Fibroblast of lung (primary cell): ENCODE measurements at regions not wholly inside any gene's neighbourhood (a gene's known extent, or its start where the extent isn't known, plus 50 kb on each side); places are given as distances from the start of the nearest gene placed in this dataset.

Source experiments
- DNase-seq, 2 donors: peaks; one replicate each; pipeline versions ENCODE4 v3.0.0 to v3.0.0-alpha.2; 2010; ENCODE audit warnings: low read depth in 2 of 2
- H2AFZ ChIP-seq: 2 replicates; pipeline ENCODE4 v1.5.1; 2012; ENCODE audit warnings: low read length, control low read depth, inconsistent platforms
- H3K27ac ChIP-seq: 2 replicates; pipeline ENCODE4 v1.5.1; 2011; ENCODE audit warnings: low read length, control low read depth; ENCODE audit not compliant: insufficient read depth
- H3K27me3 ChIP-seq: 2 replicates; pipeline ENCODE4 v1.5.1; 2011; ENCODE audit warnings: mild to moderate bottlenecking, low read length; ENCODE audit not compliant: control insufficient read depth, insufficient read depth
- H3K36me3 ChIP-seq: 2 replicates; pipeline ENCODE4 v1.5.1; 2011; ENCODE audit warnings: low read length; ENCODE audit not compliant: control insufficient read depth, insufficient read depth
- H3K4me1 ChIP-seq: 2 replicates; pipeline ENCODE4 v1.5.1; 2011; ENCODE audit warnings: low read length; ENCODE audit not compliant: control insufficient read depth, insufficient read depth; ENCODE audit errors: extremely low read depth
- H3K4me2 ChIP-seq: 2 replicates; pipeline ENCODE4 v1.5.1; 2011; ENCODE audit warnings: low read length, control low read depth; ENCODE audit not compliant: insufficient read depth; ENCODE audit errors: extremely low read depth
- H3K4me3 ChIP-seq, 4 experiments: fragments of 200-600 bp in 1 of 4; sonication (generic) in 1 of 4; replicated peaks in 1 of 4; 2 replicates each; pipeline ENCODE4 v1.5.1; 2011 to 2016; ENCODE audit warnings: low read length in 4 of 4, low read depth in 3 of 4, mild to moderate bottlenecking in 3 of 4, control low read depth in 2 of 4, inconsistent platforms in 1 of 4, mixed read lengths in 1 of 4; ENCODE audit not compliant: insufficient read depth in 1 of 4; ENCODE audit errors: control extremely low read depth in 1 of 4
- H3K79me2 ChIP-seq: 2 replicates; pipeline ENCODE4 v1.5.1; 2012; ENCODE audit warnings: mild to moderate bottlenecking, low read length, inconsistent platforms; ENCODE audit not compliant: control insufficient read depth, insufficient read depth
- H3K9ac ChIP-seq: 2 replicates; pipeline ENCODE4 v1.5.1; 2011; ENCODE audit warnings: mild to moderate bottlenecking, low read length, control low read depth; ENCODE audit not compliant: insufficient read depth
- H3K9me3 ChIP-seq: 2 replicates; pipeline ENCODE4 v1.5.1; 2012; ENCODE audit warnings: low read depth, low read length; ENCODE audit not compliant: control insufficient read depth, insufficient read depth
- H4K20me1 ChIP-seq: 2 replicates; pipeline ENCODE4 v1.5.1; 2011; ENCODE audit warnings: low read length; ENCODE audit not compliant: control insufficient read depth, insufficient read depth; ENCODE audit errors: extremely low read depth
- EZH2 ChIP-seq: IDR thresholded peaks from 2 replicates; pipeline ENCODE4 v1.5.1; 2012; ENCODE audit warnings: low read length, control low read depth, mild to moderate bottlenecking; ENCODE audit errors: missing control alignments
- TF ChIP-seq, protein P1 (sequence below), 2 donors: IDR thresholded peaks in 1 of 2; conservative IDR thresholded peaks in 1 of 2; 1 replicate in 1 of 2; 2 replicates in 1 of 2; pipeline ENCODE4 v1.5.1; 2011 to 2012; ENCODE audit warnings: low read length in 2 of 2, control low read depth in 1 of 2, inconsistent platforms in 1 of 2, low read depth in 1 of 2, mild to moderate bottlenecking in 1 of 2

DNA sequence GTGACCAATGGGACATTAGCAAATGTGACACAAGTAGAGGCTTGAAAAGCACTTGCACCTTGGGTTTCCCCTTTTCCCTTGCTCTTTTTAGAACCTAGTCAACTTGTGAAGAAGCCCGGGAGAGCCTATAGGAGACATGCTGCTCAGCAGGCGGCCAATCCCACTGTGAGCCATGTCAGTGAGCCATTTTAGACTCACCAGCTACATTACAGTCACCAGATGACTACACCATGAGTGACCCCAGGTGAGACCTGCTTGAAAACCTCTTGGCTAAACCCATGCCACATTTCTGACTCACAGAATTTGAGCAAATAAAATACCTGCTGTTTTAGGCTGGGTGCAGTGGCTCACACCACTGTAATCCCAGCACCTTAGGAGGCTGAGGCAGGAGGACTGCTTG is 317.5 kb downstream of the KLF12 start:
- Histone ChIP-seq H3K27me3 (no peaks in the 10 kb centered on the region), H3K79me2 (no peaks in the 10 kb centered on the region)

DNA sequence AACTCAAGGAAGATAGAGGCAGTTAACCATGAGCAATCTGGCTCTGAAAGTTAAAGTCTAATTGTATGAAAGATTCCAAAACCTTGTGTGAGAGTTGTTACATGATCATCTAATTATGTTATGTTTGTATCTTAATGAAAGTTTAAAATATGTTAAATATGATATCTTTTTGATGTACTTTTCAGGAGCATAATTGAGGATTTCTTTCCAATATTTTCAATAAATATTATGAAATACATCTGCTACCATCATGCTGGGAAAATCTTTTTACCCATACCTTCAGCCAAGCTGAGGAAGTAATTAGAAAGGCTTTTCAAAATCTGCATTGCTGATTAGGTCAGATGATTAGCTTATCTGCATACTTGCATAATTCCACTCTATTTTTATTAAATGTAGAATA is 318.4 kb downstream of the KLF12 start:
- no peaks in the 10 kb centered on the region for H3K79me2 ChIP-seq
- H3K9ac ChIP-seq: no peak overlapping the region
- H3K4me3 ChIP-seq: no peak overlapping the region
- H3K4me2 ChIP-seq: no peak overlapping the region
- no peaks in the 10 kb centered on the region for H3K9me3 ChIP-seq
- H3K36me3 ChIP-seq: no peaks in the 10 kb centered on the region
- H4K20me1 ChIP-seq: peaks cover 2% of the 10 kb centered on the region
- TF ChIP-seq, protein P1, sequence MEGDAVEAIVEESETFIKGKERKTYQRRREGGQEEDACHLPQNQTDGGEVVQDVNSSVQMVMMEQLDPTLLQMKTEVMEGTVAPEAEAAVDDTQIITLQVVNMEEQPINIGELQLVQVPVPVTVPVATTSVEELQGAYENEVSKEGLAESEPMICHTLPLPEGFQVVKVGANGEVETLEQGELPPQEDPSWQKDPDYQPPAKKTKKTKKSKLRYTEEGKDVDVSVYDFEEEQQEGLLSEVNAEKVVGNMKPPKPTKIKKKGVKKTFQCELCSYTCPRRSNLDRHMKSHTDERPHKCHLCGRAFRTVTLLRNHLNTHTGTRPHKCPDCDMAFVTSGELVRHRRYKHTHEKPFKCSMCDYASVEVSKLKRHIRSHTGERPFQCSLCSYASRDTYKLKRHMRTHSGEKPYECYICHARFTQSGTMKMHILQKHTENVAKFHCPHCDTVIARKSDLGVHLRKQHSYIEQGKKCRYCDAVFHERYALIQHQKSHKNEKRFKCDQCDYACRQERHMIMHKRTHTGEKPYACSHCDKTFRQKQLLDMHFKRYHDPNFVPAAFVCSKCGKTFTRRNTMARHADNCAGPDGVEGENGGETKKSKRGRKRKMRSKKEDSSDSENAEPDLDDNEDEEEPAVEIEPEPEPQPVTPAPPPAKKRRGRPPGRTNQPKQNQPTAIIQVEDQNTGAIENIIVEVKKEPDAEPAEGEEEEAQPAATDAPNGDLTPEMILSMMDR (conservative IDR thresholded peaks at IDR 0.05 in 1 of 2, IDR thresholded peaks at IDR 0.05 in 1 of 2; ENCODE audit: low read depth in 1 of 2, low read length in 2 of 2): no peak
- no peak for TF ChIP-seq EZH2
- H2AFZ ChIP-seq: no peak overlapping the region
- H3K4me1 ChIP-seq: no peaks in the 10 kb centered on the region
- H3K27me3 ChIP-seq: no peaks in the 10 kb centered on the region
- no peak overlapping the region for H3K27ac ChIP-seq
- DNase-seq: no peak

More for the DNA sequence above, 317.5 kb downstream of the KLF12 start:
- H3K27ac ChIP-seq: no peak overlapping the region
- no peak overlapping the region for H3K4me2 ChIP-seq
- TF ChIP-seq, protein P1 (conservative IDR thresholded peaks at IDR 0.05 in 1 of 2, IDR thresholded peaks at IDR 0.05 in 1 of 2; ENCODE audit: low read depth in 1 of 2, low read length in 2 of 2): no peak
- TF ChIP-seq EZH2: no peak
- no peaks in the 10 kb centered on the region for H3K36me3 ChIP-seq
- H3K4me1 ChIP-seq: no peaks in the 10 kb centered on the region
- no peaks in the 10 kb centered on the region for H3K9me3 ChIP-seq
- H2AFZ ChIP-seq: no peak overlapping the region
- no peak overlapping the region for H3K4me3 ChIP-seq
- peaks cover 2% of the 10 kb centered on the region for H4K20me1 ChIP-seq
- no peak overlapping the region for H3K9ac ChIP-seq
- DNase-seq: no peak

DNA sequence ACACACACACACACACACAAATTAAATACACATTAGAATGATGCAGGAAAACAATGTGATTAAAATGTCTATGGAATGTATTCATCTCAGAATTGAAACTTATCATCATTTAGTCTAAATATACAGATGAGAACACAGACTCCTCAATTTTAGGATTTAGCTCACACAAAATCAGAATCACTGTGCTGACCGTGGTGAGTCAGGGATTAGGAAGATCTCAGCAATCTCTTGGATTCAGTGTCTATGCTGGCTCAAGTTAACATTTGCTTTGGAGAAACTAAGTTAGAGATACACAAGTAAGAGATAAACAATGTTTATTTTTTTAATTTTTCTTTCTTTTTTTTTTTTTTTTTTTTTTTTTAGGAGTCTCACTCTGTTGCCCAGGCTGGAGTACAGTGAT is 323.6 kb downstream of the KLF12 start:
- H3K4me2 ChIP-seq: no peak overlapping the region
- H3K4me1 ChIP-seq: no peaks in the 10 kb centered on the region
- no peak overlapping the region for H3K27ac ChIP-seq
- H4K20me1 ChIP-seq: peaks cover 1% of the 10 kb centered on the region
- no peaks in the 10 kb centered on the region for H3K36me3 ChIP-seq
- no peak for TF ChIP-seq EZH2
- TF ChIP-seq, protein P1 (conservative IDR thresholded peaks at IDR 0.05 in 1 of 2, IDR thresholded peaks at IDR 0.05 in 1 of 2; ENCODE audit: low read depth in 1 of 2, low read length in 2 of 2): no peak
- H3K9me3 ChIP-seq: no peaks in the 10 kb centered on the region
- H3K9ac ChIP-seq: no peak overlapping the region
- no peaks in the 10 kb centered on the region for H3K79me2 ChIP-seq
- DNase-seq: no peak
- H2AFZ ChIP-seq: no peak overlapping the region
- H3K27me3 ChIP-seq: no peaks in the 10 kb centered on the region
- no peak overlapping the region for H3K4me3 ChIP-seq
